SK-N-MC (cell line): ENCODE measurements at regions not wholly inside any gene's neighbourhood (a gene's known extent, or its start where the extent isn't known, plus 50 kb on each side); places are given as distances from the start of the nearest gene placed in this dataset.
"Not testable (repeated sequence)": the region's sequence is repeated elsewhere in the genome, so short reads cannot be mapped to it uniquely, and the experiment has no call there.

Experiments used
- DNase-seq: peaks from one replicate; pipeline ENCODE4 v3.0.0-alpha.2; 2011; ENCODE audit warnings: low read depth, low spot score
- H3K27ac ChIP-seq: fragments of 200-600 bp; sonication (generic); 2 replicates; pipeline ENCODE4 v1.5.1; 2016; ENCODE audit warnings: mixed run types
- H3K36me3 ChIP-seq: fragments of 200-600 bp; sonication (generic); 2 replicates; pipeline ENCODE4 v1.6.1; 2017; ENCODE audit warnings: antibody characterized with exemption, low read length, mixed read lengths; ENCODE audit not compliant: insufficient read depth
- H3K4me3 ChIP-seq: fragments of 200-600 bp; sonication (generic); 2 replicates; pipeline ENCODE4 v1.5.1; 2016
- H3K9ac ChIP-seq: fragments of 200-600 bp; sonication (generic); 2 replicates; pipeline ENCODE4 v1.8.0; 2017; ENCODE audit warnings: mixed run types, mixed read lengths; ENCODE audit not compliant: insufficient read length
- H3K9me3 ChIP-seq: fragments of 200-600 bp; sonication (generic); 2 replicates; pipeline ENCODE4 v1.6.1; 2017; ENCODE audit warnings: low read depth, mild to moderate bottlenecking, antibody characterized with exemption, low read length, moderate library complexity, mixed read lengths
- EZH2 ChIP-seq: fragments of 200-600 bp; sonication (generic); IDR thresholded peaks from one replicate; pipeline ENCODE4 v1.6.1; 2017; ENCODE audit warnings: antibody characterized with exemption
- FOXP2 ChIP-seq: optimal IDR thresholded peaks from 2 replicates; pipeline ENCODE3; 2011; ENCODE audit warnings: mild to moderate bottlenecking, moderate library complexity; ENCODE audit not compliant: insufficient read depth; ENCODE audit errors: extremely low read length, control extremely low read depth
- POLR2AphosphoS5 ChIP-seq: IDR thresholded peaks from 2 replicates; pipeline ENCODE4 v1.6.1; 2012; ENCODE audit warnings: mild to moderate bottlenecking, low read depth, low read length, borderline replicate concordance

DNA sequence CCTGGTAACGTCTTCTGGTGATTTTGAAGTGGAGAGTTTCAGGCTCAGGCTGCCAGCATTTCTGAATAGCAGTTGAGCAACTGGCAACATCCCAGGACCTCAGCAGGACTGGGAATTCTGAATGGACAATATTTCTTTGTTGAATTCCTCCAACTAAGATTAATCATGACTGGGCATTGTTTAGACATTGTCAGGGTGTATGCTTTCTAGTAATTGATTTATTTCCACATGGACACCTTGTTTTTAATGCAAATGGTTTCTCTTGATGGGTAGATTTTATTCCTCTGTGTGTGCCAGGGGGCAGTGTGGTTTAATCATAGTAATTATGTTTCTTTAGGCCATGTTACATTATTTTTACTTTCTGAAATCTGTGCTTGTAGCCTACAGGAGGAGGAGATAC, 1004.7 kb upstream of the LCORL start:
- no peaks in the 10 kb centered on the region for H3K9me3 ChIP-seq
- TF ChIP-seq FOXP2 (no peak), EZH2 (no peak), POLR2AphosphoS5 (no peak)
- no peaks in the 10 kb centered on the region for H3K36me3 ChIP-seq
- DNase-seq = no peak
- H3K9ac ChIP-seq = no peak overlapping the region
- H3K27ac ChIP-seq = no peak overlapping the region
- no peak overlapping the region for H3K4me3 ChIP-seq

DNA sequence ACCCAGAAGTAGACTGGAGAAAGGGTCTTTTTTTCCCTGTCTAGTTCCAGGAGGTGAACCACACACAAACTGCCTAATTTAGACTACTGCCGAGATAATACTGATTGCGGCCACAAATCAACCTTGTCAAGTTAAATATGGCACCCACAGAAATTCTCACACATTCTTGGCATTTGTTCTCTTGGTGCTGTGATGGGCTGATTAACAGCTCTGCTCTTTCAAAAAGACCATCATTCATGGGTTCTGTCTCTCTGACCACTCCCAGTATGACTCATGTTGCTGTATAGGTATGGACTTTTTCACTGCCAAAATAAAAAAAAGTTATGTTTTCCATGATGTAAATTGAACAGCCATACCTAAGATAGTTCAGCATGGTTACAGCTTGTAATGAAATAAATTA, 1003.5 kb upstream of the LCORL start:
- no peak for DNase-seq
- Histone ChIP-seq H3K4me3 (no peak overlapping the region), H3K9ac (no peak overlapping the region), H3K36me3 (no peaks in the 10 kb centered on the region), H3K9me3 (no peaks in the 10 kb centered on the region), H3K27ac (no peak overlapping the region)
- no peak for TF ChIP-seq POLR2AphosphoS5
- no peak for TF ChIP-seq FOXP2

DNA sequence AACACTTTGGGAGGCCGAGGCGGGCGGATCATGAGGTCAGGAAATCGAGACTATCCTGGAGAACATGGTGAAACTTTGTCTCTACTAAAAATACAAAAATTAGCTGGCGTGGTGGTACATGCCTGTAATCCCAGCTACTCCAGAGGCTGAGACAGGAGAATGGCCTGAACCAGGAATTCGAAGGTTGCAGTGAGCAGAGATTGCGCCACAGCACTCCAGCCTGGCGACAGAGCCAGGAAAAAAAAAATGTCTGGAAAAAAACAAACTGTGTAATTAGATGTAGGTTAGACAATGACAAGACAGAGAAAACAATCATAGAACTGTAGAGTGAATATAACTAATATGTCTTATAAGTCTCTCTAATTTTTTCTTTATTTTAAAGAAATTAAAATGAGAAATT, 1002.5 kb upstream of the LCORL start:
- Histone ChIP-seq H3K4me3 (no peak overlapping the region), H3K36me3 (no peaks in the 10 kb centered on the region), H3K27ac (no peak overlapping the region), H3K9ac (no peak overlapping the region), H3K9me3 (no peaks in the 10 kb centered on the region)
- no peak for DNase-seq
- TF ChIP-seq EZH2 (no peak), FOXP2 (no peak), POLR2AphosphoS5 (no peak)

DNA sequence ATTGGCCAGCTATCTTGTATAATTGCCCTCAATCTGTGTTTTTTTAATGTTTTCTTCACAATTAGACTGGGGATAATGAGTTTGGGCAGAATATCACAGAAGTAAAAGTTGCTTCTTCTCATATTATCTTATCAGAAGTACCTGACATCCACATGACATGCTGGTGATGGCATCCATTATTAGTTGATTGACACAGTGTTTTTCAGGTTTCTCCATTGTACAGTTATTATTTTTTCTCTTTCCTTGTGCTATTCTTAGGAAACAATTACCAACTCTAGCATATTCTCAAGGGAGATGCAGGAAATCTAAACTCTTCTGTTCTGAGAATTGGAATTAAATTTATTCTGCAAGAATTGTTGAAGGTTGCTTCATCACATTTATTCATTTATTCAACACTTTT, 1000.1 kb upstream of the LCORL start:
- H3K4me3 ChIP-seq = no peak overlapping the region
- TF ChIP-seq POLR2AphosphoS5 (no peak), FOXP2 (no peak), EZH2 (no peak)
- no peak overlapping the region for H3K9ac ChIP-seq
- no peaks in the 10 kb centered on the region for H3K36me3 ChIP-seq
- no peaks in the 10 kb centered on the region for H3K9me3 ChIP-seq
- DNase-seq = no peak
- H3K27ac ChIP-seq = no peak overlapping the region

DNA sequence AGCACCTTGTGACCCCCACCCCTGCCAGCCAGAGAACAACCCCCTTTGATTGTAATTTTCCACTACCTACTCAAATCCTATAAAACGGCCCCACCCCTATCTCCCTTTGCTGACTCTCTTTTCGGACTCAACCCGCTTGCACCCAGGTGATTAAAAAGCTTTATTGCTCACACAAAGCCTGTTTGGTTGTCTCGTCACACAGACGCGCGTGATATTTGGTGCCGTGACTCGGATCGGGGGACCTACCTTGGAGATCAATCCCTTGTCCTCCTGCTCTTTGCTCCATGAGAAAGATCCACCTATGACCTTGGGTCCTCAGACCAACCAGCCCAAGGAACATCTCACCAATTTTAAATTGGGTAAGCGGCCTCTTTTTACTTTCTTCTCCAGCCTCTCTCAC, 995.0 kb upstream of the LCORL start:
- H3K36me3 ChIP-seq, H3K9ac ChIP-seq, DNase-seq, H3K27ac ChIP-seq, H3K9me3 ChIP-seq, H3K4me3 ChIP-seq: not testable (repeated sequence)

DNA sequence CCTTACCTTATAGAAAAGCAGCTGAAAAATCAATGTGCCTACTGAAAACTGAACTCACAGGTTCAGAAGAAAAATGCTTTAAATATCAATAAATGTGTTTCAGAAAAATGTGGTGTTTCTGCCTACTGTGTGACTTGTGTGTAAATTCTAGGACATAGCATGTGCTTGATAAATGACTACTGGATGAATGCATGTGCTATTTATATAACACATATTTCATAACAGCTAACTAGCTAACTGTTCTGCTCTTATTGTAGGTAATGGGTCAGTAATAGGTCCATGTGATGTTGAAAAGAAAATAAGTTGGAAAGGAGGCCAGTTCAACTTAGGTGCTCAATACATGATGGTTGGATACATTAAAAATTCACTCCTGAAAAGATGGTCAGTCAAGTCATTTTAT, 993.0 kb upstream of the LCORL start:
- no peak for DNase-seq
- no peaks in the 10 kb centered on the region for H3K9me3 ChIP-seq
- no peak for TF ChIP-seq POLR2AphosphoS5
- no peak for TF ChIP-seq FOXP2
- TF ChIP-seq EZH2 = no peak
- H3K36me3 ChIP-seq = no peaks in the 10 kb centered on the region
- no peak overlapping the region for H3K4me3 ChIP-seq
- no peak overlapping the region for H3K27ac ChIP-seq
- no peak overlapping the region for H3K9ac ChIP-seq

DNA sequence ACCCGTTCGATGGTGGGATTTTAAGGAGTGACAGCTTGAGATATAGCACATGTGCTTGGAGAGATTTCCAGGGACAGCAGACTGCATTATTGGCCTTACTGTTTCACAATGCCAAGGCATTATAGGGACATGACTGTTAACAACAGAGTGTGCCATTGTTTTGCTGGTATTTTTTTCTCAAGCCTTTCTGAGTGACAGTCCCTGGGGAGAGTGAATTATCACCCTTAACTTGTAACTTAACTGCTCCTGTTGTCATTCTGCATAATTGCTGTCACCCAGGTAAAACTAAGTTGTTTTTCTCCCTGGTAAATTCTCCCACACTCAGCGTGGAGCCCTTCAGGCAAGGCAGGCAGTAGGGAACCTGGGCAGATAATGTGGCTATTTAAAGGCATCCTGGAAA, 989.2 kb upstream of the LCORL start:
- H3K9me3 ChIP-seq = no peaks in the 10 kb centered on the region
- H3K27ac ChIP-seq = no peak overlapping the region
- no peak for TF ChIP-seq POLR2AphosphoS5
- TF ChIP-seq FOXP2 = no peak
- TF ChIP-seq EZH2 = no peak
- no peaks in the 10 kb centered on the region for H3K36me3 ChIP-seq
- no peak overlapping the region for H3K4me3 ChIP-seq
- no peak overlapping the region for H3K9ac ChIP-seq
- DNase-seq = no peak

DNA sequence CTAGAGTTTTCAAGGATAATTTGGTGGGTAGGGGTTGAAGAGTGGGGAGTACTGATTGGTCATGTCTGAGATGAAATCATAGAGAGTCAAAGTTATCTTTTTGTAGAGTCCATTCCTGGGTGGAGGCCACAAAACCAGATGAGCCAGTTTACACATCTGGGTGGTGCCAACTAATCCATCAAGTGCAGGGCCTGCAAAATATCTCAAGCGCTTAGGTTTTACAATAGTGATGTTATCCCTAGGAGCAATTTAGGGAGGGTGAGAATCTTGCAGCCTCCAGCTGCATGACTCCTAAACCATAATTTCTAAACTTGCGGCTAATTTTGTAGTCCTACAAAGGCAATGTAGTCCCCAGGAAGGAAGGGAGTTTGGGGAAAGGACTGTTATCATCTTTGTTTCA, 988.3 kb upstream of the LCORL start:
- Histone ChIP-seq H3K4me3 (no peak overlapping the region), H3K36me3 (no peaks in the 10 kb centered on the region), H3K9me3 (no peaks in the 10 kb centered on the region), H3K27ac (no peak overlapping the region), H3K9ac (no peak overlapping the region)
- no peak for TF ChIP-seq EZH2
- no peak for DNase-seq

DNA sequence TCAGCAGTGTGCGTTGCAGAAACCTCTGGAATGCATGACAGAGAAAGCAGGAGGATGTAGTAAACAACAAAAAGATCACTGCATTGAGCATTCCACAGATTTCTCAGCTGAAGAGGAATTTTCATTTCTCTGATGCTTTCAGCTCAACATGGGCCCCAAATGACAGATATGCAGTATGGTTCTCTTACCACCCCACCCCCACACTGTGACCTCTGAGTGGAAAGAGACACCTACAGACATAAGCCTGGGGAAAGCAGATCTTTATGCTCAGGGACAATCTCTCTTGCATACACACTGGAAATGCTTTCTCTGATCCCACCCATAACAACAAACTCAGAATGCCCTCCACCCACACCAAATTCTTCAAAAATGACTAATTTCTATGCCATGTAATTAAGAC, 983.7 kb upstream of the LCORL start:
- Histone ChIP-seq H3K27ac (no peak overlapping the region), H3K9ac (no peak overlapping the region), H3K4me3 (no peak overlapping the region), H3K9me3 (no peaks in the 10 kb centered on the region), H3K36me3 (no peaks in the 10 kb centered on the region)
- TF ChIP-seq EZH2 = no peak
- TF ChIP-seq POLR2AphosphoS5 = no peak
- TF ChIP-seq FOXP2 = no peak
- DNase-seq = no peak

DNA sequence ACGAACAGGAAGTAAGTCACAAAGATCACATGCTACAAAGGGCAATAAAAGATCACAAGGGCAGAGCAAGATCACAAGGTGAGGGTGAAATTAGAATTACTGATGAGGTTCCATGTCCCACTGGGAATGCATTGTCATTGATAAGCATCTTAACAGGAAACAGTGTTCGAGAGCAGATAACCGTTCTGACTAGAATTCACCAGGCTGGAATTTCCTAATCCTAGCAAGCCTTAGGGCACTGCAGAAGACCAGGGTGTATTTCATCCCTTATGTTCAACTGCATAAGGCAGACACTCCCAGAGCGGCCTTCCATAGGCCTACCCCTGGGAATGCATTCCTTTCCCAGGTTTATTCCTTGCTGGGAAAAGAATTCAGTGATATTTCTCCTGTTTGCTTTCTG, 980.6 kb upstream of the LCORL start:
- Histone ChIP-seq H3K9ac (no peak overlapping the region), H3K36me3 (no peaks in the 10 kb centered on the region), H3K9me3 (no peaks in the 10 kb centered on the region), H3K4me3 (no peak overlapping the region), H3K27ac (no peak overlapping the region)
- TF ChIP-seq POLR2AphosphoS5 (no peak), FOXP2 (no peak), EZH2 (no peak)
- no peak for DNase-seq
